HG02943 (cell line): ENCODE measurements at regions not wholly inside any gene's neighbourhood (a gene's known extent, or its start where the extent isn't known, plus 50 kb on each side); places are given as distances from the start of the nearest gene placed in this dataset.
A peak's percentile ranks its signal among the peaks of the same experiment; 100 is the strongest.

Experiments used
- ATAC-seq: cut with Tn5 transposase; IDR thresholded peaks from one replicate; pipeline ENCODE4 v1.9.1; 2021; ENCODE audit warnings: mild to moderate bottlenecking, low read depth, moderate library complexity; ENCODE audit not compliant: unreplicated experiment

- ATAC-seq, result no peak
These were observed 997.2 kb downstream of the TUSC7 start for GRCh38 chr3:117706756-117707155.

- ATAC-seq, result no peak
These were observed 999.0 kb downstream of the TUSC7 start for GRCh38 chr3:117708601-117709000.

- ATAC-seq, result no peak
These were observed 999.5 kb downstream of the TUSC7 start for GRCh38 chr3:117709108-117709507.

- no peak for ATAC-seq
These were observed 1000.9 kb downstream of the TUSC7 start for GRCh38 chr3:117710501-117710900.

GRCh38 chr3:117719316-117719926 lies 1009.8 kb downstream of the TUSC7 start:
- no peak for ATAC-seq

- no peak for ATAC-seq
These were observed 1012.3 kb downstream of the TUSC7 start for GRCh38 chr3:117721866-117722265.

- ATAC-seq, result peak; percentile 56
These were observed 1013.3 kb downstream of the TUSC7 start for GRCh38 chr3:117722856-117723255.

GRCh38 chr3:117723825-117724224 lies 1014.2 kb downstream of the TUSC7 start:
- ATAC-seq, result no peak

GRCh38 chr3:117725314-117725713 lies 1015.7 kb downstream of the TUSC7 start:
- no peak for ATAC-seq

GRCh38 chr3:117726776-117727175 lies 1017.2 kb downstream of the TUSC7 start:
- ATAC-seq, result no peak

- no peak for ATAC-seq
These were observed 1018.6 kb downstream of the TUSC7 start for GRCh38 chr3:117728226-117728625.

GRCh38 chr3:117734496-117734895 lies 1024.9 kb downstream of the TUSC7 start:
- ATAC-seq, result no peak

- no peak for ATAC-seq
These were observed 1026.0 kb downstream of the TUSC7 start for GRCh38 chr3:117735481-117736101.

GRCh38 chr3:117736846-117737245 lies 1027.3 kb downstream of the TUSC7 start:
- no peak for ATAC-seq

- ATAC-seq, result no peak
These were observed 1034.4 kb downstream of the TUSC7 start for GRCh38 chr3:117743993-117744392.

- ATAC-seq, result no peak
These were observed 1035.4 kb downstream of the TUSC7 start for GRCh38 chr3:117744935-117745334.

- no peak for ATAC-seq
These were observed 1035.9 kb downstream of the TUSC7 start for GRCh38 chr3:117745516-117745915.

- ATAC-seq, result no peak
These were observed 1036.5 kb downstream of the TUSC7 start for GRCh38 chr3:117746066-117746465.

- no peak for ATAC-seq
These were observed 1038.6 kb downstream of the TUSC7 start for GRCh38 chr3:117748131-117748530.

GRCh38 chr3:117750674-117751269 lies 1041.2 kb downstream of the TUSC7 start:
- ATAC-seq, result no peak

GRCh38 chr3:117751651-117752050 lies 1042.1 kb downstream of the TUSC7 start:
- ATAC-seq, result no peak
